GM10266 (cell line): ENCODE measurements at regions not wholly inside any gene's neighbourhood (a gene's known extent, or its start where the extent isn't known, plus 50 kb on each side); places are given as distances from the start of the nearest gene placed in this dataset.

Source experiments
- DNase-seq: peaks from one replicate; pipeline ENCODE4 v3.0.0; 2012; ENCODE audit errors: extremely low spot score
- CTCF ChIP-seq: IDR thresholded peaks from 2 replicates; pipeline ENCODE4 v1.5.1; 2012; ENCODE audit warnings: mild to moderate bottlenecking, low read depth; ENCODE audit not compliant: control insufficient read depth, insufficient read depth; ENCODE audit errors: missing control alignments

GRCh38 chr3:72669224-72669623, 179.0 kb downstream of the SHQ1 start:
- no peak for DNase-seq
- TF ChIP-seq CTCF, result no peak

- no peak for DNase-seq
- no peak for TF ChIP-seq CTCF
Measured at GRCh38 chr3:72666447-72666755, 181.8 kb downstream of the SHQ1 start.

- DNase-seq, result peak; percentile 59
- TF ChIP-seq CTCF, result peak; percentile 60
Measured at GRCh38 chr3:72665701-72666446, 182.4 kb downstream of the SHQ1 start.

GRCh38 chr3:72665103-72665502, 183.1 kb downstream of the SHQ1 start:
- DNase-seq, result no peak
- TF ChIP-seq CTCF, result no peak

DNA sequence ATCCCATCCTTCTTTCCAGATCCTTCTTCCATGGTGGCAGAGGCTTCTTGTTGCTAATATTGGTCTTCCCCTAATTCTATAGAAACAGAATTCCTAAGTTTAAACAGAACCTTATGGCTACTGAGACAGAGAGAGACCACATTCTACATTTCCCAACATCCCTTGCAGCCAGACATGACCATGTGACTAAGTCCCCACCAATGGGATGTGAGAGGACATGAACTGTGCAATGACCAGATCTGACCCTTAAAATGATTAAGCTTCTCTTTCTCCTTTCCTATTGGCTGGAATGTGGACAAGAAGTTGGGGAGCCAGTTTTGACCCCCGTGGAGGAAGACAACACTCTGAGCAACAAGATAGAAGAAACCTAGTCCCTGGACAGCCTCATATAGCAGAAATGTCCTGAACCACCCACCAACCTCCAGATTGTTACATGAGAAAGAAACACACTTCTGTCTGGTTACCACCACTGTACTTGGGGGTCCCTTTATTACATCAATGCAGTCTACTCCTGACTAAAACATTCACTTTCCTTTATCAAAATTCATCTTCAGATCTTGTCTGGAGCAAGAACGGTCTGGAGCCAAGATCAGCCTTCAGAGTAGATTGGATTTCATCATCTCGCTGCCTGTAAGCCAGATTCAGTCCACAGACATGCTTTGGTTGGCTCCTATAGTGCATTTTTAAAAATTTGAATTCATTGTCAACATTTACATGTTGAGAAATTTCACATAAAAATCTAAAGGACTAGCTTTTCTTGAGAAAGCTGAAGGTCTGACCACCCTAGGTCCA, 183.9 kb downstream of the SHQ1 start:
- no peak for TF ChIP-seq CTCF
- DNase-seq, result no peak

DNA sequence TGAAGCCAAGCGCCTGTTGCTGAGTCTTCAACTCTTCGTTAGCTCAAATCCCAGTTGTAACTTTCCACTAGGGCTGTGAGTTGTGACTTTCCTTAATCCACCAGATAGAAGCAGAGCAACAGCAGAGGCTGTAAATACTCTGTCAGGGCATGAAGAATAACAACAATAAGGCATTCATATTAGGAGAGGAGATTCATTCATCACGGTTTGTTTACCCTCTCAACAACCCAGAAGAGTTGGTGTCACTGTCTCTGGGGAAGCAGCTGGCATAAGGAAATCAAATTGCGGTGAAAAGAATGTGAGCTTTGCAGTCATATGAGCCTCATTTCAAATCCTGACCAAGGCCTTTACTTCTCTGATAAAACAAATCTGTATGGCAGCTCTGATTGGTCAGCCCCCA, 184.8 kb downstream of the SHQ1 start:
- DNase-seq, result no peak
- no peak for TF ChIP-seq CTCF

- TF ChIP-seq CTCF, result no peak
- no peak for DNase-seq
Measured at GRCh38 chr3:72661115-72661457, 187.2 kb downstream of the SHQ1 start.
